Sciatic nerve (tissue), 2 donors: ENCODE measurements at regions not wholly inside any gene's neighbourhood (a gene's known extent, or its start where the extent isn't known, plus 50 kb on each side); places are given as distances from the start of the nearest gene placed in this dataset.
"Not testable (repeated sequence)": the region's sequence is repeated elsewhere in the genome, so short reads cannot be mapped to it uniquely, and the experiment has no call there.

Experiments
- ATAC-seq: fragments of 200-7000 bp; cut with Tn5 transposase; one replicate; pipeline ENCODE4 v1.9.1; 2020; ENCODE audit warnings: mild to moderate bottlenecking, moderate library complexity
- DNase-seq: peaks from one replicate; pipeline ENCODE4 v3.0.0-alpha.2; 2020; ENCODE audit warnings: low spot score
- intact Hi-C: fragments of 100-400 bp; cut with DNase I; formaldehyde crosslinking; loops from one replicate; pipeline ENCODE4 v1.14.2; 2022
- donor health status: DM: no; HTN: no; CAD: no.
- donor health status: DM: no; HTN: no; CAD: no.

DNA sequence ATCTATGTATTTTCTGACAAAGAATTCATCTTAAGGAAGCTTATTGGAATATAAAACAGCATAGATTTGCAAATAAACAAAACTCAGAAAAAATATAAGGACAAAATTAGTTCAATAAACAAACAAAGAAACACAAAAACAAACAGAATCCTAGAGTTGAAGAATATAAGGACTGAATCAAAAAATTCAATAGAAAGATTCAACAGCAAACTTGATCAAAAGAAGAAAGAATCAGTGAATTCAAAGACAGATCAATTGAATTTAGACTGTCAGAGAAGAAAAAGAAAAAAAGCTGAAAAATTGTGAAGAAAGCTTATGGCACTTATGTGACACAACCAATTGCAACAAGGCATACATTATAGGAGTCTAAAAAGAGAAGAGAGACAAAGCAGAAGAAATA, 770.0 kb upstream of the RGS18 start:
- no peak for DNase-seq
- intact Hi-C loops = no loop called here
- ATAC-seq = no peak

- intact Hi-C loops = no loop called here
- ATAC-seq = no peak
- no peak for DNase-seq
Observed at GRCh38 chr1:191396622-191397021, 761.6 kb upstream of the RGS18 start.

GRCh38 chr1:191398551-191398950, 759.7 kb upstream of the RGS18 start:
- intact Hi-C loops = no loop called here
- DNase-seq (no peak), ATAC-seq (no peak)

GRCh38 chr1:191405417-191405816, 752.8 kb upstream of the RGS18 start:
- intact Hi-C loops = no loop called here
- ATAC-seq = no peak
- DNase-seq = no peak

DNA sequence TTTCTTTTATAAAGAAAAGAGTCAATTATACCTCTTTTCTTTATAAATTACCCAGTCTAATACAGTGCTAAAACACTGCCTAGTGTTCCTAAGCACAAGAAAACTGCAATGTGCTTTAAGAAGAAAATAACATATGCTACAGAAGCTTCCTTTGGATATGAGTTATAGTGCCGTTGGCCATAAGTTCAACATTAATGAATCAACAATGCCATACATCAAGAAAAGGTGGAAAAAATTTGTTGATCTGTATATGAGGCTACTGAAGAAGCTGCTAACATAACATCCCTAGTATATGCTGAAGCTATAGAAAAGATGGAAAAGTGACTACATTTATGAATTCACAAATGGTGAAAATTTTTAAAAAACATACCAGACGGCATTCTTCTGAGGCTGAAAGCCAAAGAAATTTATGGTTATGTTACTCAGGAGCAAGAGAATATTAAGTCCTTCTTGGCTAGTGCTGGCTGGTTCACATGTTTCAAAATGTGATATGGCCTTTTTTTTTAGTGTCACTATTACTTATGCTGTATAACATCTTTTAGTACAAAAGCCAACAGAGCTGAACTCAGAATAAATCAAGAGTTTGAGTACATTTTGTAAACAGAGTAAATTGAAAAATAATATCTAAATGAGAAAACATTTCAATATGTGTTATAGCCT, 743.2 kb upstream of the RGS18 start:
- no peak for ATAC-seq
- intact Hi-C loops = no loop called here
- no peak for DNase-seq

DNA sequence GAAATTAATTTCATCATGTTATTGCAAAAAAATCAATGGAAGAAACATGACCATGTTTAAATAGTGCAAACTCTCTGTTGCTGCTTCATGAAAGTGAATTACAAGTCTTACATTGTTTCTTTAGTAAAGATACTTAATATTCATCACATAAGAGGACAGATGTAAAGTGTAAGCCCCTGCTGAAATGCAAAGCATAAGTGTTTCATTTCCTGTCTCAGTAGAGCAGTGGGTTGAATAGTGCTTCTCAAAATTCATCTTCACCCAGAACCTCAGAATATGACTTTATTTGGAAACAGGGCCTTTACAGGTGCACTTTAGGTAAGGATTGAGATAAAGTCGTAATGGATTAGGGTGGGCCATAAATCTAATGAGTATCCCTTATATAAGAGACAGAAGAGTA, 738.4 kb upstream of the RGS18 start:
- intact Hi-C loops = no loop called here
- no peak for DNase-seq
- no peak for ATAC-seq

DNA sequence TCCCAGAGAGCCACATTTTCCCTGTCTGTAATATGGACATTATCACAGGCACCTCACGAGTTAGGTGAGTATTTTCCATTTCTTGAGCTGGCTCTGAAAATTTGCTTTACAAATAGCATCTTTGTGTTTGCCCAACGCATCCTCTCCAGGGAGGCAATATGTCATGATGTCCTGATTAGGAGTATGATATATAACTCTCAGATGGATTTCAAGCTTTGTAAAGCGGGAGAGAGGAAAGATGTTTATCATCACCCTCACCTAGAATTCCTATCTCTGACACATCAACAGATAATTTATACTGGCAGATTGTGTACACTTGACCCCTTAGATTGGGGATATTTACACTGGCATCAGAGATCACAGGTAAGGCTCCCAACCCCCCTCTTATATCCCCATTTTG, 730.7 kb upstream of the RGS18 start:
- DNase-seq (no peak), ATAC-seq (no peak)
- intact Hi-C loops = no loop called here

- intact Hi-C loops = no loop called here
- ATAC-seq = no peak
- no peak for DNase-seq
Observed at GRCh38 chr1:191432817-191433216, 725.4 kb upstream of the RGS18 start.

DNA sequence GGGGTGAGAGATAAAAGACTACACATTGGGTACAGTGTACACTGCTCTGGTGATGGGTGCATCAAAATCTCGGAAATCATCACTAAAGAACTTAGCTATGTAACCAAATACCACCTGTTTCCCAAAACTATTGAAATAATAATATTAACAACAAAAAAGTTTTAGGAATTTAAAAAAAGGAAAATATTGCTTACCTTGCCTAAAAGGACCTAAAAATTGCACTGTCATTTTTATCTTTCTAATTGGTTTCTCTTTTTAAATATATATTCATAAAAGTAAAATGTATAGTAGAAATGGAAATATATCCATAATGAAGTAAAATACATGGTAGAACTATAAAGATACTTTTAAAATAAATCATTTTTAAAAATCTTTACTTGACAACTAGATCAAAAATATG, 719.3 kb upstream of the RGS18 start:
- DNase-seq (no peak), ATAC-seq (no peak)
- intact Hi-C loops = no loop called here

DNA sequence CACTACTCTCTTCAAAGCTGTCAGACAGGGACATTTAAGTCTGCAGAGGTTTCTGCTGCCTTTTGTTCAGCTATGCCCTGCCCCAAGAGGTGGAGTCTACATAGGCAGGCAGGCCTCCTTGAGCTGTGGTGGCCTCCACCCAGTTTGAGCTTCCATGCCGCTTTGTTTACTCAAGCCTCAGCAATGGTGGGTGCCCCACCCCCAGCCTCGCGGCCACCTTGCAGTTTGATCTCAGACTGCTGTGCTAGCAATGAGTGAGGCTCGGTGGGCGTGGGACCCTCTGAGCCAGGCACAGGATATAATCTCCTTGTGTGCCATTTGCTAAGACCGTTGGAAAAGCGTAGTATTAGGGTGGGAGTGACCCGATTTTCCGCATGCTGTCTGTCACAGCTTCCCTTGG, 710.0 kb upstream of the RGS18 start:
- DNase-seq, intact Hi-C loops, ATAC-seq: not testable (repeated sequence)

- no peak for DNase-seq
- intact Hi-C loops = no loop called here
- no peak for ATAC-seq
Observed at GRCh38 chr1:191452586-191452985, 705.7 kb upstream of the RGS18 start.

DNA sequence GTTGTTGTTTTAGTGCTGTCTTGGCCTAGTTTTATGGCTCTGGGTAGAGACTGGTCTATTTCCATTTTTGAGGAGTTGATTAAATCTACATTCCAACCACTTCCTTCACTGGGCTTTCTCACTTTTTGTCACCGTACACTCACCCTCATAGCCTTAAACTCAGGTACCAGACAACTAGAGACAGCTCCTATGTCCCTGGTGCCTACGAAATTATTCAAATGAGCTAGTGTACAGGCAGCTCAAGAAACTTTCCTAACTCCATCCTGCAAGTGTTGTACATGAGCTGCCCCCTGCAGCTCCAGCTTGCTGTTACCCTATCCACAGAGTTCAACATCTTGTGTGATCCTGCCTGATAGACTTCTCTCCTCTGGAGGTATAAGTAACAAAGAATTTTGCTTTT, 704.8 kb upstream of the RGS18 start:
- intact Hi-C loops = no loop called here

GRCh38 chr1:191457889-191458288, 700.4 kb upstream of the RGS18 start:
- intact Hi-C loops = no loop called here
- DNase-seq (no peak), ATAC-seq (no peak)

More for the DNA sequence above, 704.8 kb upstream of the RGS18 start:
- ATAC-seq = no peak
- no peak for DNase-seq

- no peak for ATAC-seq
- no peak for DNase-seq
- intact Hi-C loops = no loop called here
Observed at GRCh38 chr1:191460234-191460633, 698.0 kb upstream of the RGS18 start.

DNA sequence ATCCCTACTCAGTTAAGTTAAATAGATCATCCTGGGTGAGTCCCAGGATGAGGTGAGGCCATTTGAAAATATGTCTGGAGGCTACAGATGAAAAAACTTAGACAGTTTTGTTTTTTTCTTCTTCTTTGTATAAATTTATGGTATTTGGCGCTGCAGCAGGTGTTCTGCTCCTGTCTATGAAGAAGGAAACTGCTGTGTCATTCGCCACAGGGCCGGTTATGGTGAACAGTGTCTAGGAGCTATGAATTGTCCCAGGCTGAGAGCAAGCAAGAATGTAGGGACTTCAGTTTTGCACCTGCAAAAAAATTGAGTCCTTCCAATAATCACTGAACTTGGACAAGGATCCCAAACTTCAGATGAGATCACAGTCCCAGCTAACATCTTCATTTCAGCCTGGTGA, 674.3 kb upstream of the RGS18 start:
- intact Hi-C loops = no loop called here
- no peak for DNase-seq
- no peak for ATAC-seq

GRCh38 chr1:191490303-191490702, 668.0 kb upstream of the RGS18 start:
- DNase-seq (no peak), ATAC-seq (no peak)
- intact Hi-C loops = no loop called here

GRCh38 chr1:191495040-191495439, 663.2 kb upstream of the RGS18 start:
- intact Hi-C loops = no loop called here
- no peak for ATAC-seq
- DNase-seq = no peak

DNA sequence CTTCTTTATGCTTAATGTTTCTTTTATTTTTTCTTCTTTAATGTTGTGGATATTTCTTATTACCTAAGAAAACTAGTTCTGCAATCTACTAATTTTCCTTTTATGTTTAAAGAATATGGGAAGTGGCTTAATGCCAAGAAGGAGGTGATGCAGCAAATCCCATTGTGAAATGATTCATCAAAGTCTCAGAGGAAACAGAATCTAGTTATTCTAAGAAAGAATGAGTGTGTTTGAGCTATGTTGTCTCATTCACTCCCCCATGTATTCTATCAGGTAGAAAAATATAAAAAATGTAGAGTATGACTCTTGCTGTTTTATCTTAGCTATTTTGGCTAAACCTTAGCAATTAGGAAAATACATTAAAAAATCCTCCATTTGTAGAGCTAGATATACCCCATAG, 659.9 kb upstream of the RGS18 start:
- DNase-seq (no peak), ATAC-seq (no peak)
- intact Hi-C loops = no loop called here

DNA sequence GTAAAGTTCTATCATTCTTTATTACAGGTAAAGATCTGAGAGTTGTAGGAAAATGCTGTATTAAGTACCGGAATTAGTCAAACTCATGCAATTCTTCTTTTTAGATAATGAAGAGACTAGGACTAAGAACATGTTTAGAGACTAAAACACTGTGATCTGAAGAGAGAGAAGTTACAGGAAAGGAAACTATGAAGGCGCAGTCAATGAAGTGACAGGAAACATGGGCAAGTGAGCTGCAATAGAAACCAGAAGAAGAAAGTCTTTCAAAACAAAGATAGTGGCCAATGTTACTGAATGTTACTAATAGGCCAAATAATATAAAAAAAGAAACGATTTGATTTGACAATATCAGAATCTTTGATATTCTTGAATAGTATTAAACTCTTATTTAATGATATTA, 659.4 kb upstream of the RGS18 start:
- intact Hi-C loops = no loop called here
- no peak for DNase-seq
- ATAC-seq = no peak

GRCh38 chr1:191504999-191505398, 653.3 kb upstream of the RGS18 start:
- no peak for DNase-seq
- ATAC-seq = no peak
- intact Hi-C loops = no loop called here

DNA sequence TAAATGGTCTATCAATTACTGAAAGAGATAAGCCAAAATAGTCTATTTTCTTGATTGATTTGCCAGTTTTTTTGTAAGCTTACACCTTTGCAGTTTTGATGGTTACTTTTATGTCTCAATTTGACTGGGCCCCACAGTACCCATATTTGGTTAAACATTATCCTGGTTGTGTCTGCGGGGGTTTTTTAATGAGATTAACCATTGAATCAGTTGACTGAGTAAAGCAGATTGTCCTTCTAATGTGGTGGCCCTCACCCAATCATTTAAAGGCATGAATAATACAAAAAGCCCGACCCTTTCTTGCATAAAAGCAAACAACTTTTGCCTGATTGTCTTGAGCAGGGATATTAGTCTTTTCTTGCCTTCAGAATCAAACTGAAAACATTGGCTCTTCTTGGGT, 650.0 kb upstream of the RGS18 start:
- ATAC-seq (no peak), DNase-seq (no peak)
- intact Hi-C loops = no loop called here

DNA sequence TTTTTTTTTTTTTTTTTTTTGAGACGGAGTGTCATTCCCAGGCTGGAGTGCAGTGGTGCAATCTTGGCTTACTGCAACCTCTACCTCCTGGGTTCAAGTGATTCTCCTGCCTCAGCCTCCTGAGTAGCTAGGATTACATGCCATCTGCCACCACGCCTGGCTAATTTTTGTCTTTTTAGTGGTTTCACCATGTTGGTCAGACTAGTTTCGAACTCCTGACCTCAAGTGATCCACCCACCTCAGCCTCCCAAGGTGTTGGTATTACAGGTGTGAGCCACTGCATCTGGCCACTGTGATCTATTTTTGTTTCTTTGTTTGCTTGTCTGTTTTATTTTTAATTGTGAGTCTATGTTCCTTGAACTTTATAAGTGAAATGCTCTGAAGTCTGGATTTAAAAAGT, 646.8 kb upstream of the RGS18 start:
- DNase-seq, ATAC-seq, intact Hi-C loops: not testable (repeated sequence)
